SK-N-SH treated with all-trans-retinoic acid at 6 μM for 48 hours (cell line): ENCODE measurements at regions not wholly inside any gene's neighbourhood (a gene's known extent, or its start where the extent isn't known, plus 50 kb on each side); places are given as distances from the start of the nearest gene placed in this dataset.

Experiments used
- ATAC-seq: fragments of 200-7000 bp; cut with Tn5 transposase; 3 replicates; pipeline ENCODE4 v1.9.1; 2020; ENCODE audit warnings: mild to moderate bottlenecking, moderate library complexity
- BACH2 ChIP-seq: fragments of 250-450 bp; sonication (Bioruptor Pico); IDR thresholded peaks from 2 replicates; pipeline ENCODE4 v1.9.0; 2021; ENCODE audit warnings: mild to moderate bottlenecking, borderline replicate concordance
- CREB5 ChIP-seq: fragments of 250-450 bp; sonication (Bioruptor Pico); IDR thresholded peaks from 2 replicates; pipeline ENCODE4 v1.5.1; 2020; ENCODE audit warnings: low read depth, mild to moderate bottlenecking, moderate library complexity
- CSDC2 ChIP-seq: fragments of 250-450 bp; sonication (Bioruptor Pico); IDR thresholded peaks from 2 replicates; pipeline ENCODE4 v1.5.0; 2020; ENCODE audit warnings: mild to moderate bottlenecking, moderate library complexity
- CSRNP3 ChIP-seq: fragments of 250-450 bp; sonication (Bioruptor Pico); IDR thresholded peaks from 2 replicates; pipeline ENCODE4 v1.5.1; 2021; ENCODE audit warnings: mild to moderate bottlenecking, moderate library complexity
- ESRRG ChIP-seq: fragments of 250-450 bp; sonication (Bioruptor Pico); IDR thresholded peaks from 2 replicates; pipeline ENCODE4 v1.6.1; 2021; ENCODE audit warnings: mild to moderate bottlenecking
- GLIS3 ChIP-seq: fragments of 250-450 bp; sonication (Bioruptor Pico); IDR thresholded peaks from 2 replicates; pipeline ENCODE4 v1.5.0; 2020; ENCODE audit warnings: mild to moderate bottlenecking, moderate library complexity
- ISL1 ChIP-seq: fragments of 250-450 bp; sonication (Bioruptor Pico); IDR thresholded peaks from 2 replicates; pipeline ENCODE4 v2.1.2; 2022; ENCODE audit warnings: mild to moderate bottlenecking, moderate library complexity
- OSR1 ChIP-seq: fragments of 250-450 bp; sonication (Bioruptor Pico); IDR thresholded peaks from 2 replicates; pipeline ENCODE4 v1.8.0; 2022; ENCODE audit warnings: moderate library complexity, mild to moderate bottlenecking, inconsistent platforms
- PATZ1 ChIP-seq: fragments of 250-450 bp; sonication (Bioruptor Pico); IDR thresholded peaks from 2 replicates; pipeline ENCODE4 v1.8.0; 2020; ENCODE audit warnings: mild to moderate bottlenecking, moderate library complexity, borderline replicate concordance
- POU6F1 ChIP-seq: fragments of 250-450 bp; sonication (Bioruptor Pico); IDR thresholded peaks from 2 replicates; pipeline ENCODE4 v1.8.0; 2021; ENCODE audit warnings: low read depth, mild to moderate bottlenecking, moderate library complexity, borderline replicate concordance
- PPARA ChIP-seq: fragments of 250-450 bp; sonication (Bioruptor Pico); IDR thresholded peaks from 2 replicates; pipeline ENCODE4 v1.5.0; 2020; ENCODE audit warnings: mild to moderate bottlenecking, borderline replicate concordance
- RARB ChIP-seq: fragments of 250-450 bp; sonication (Bioruptor Pico); IDR thresholded peaks from 2 replicates; pipeline ENCODE4 v1.8.0; 2021; ENCODE audit warnings: mild to moderate bottlenecking, moderate library complexity
- SNAI2 ChIP-seq: fragments of 250-450 bp; sonication (Bioruptor Pico); IDR thresholded peaks from 2 replicates; pipeline ENCODE4 v1.5.0; 2020; ENCODE audit warnings: mild to moderate bottlenecking, moderate library complexity
- TCF4 ChIP-seq: fragments of 250-450 bp; sonication (Bioruptor Pico); IDR thresholded peaks from 2 replicates; pipeline ENCODE4 v1.8.0; 2021; ENCODE audit warnings: mild to moderate bottlenecking, moderate library complexity, borderline replicate concordance
- TOX ChIP-seq: fragments of 250-450 bp; sonication (Bioruptor Pico); IDR thresholded peaks from 2 replicates; pipeline ENCODE4 v1.8.0; 2021; ENCODE audit warnings: mild to moderate bottlenecking, moderate library complexity, borderline replicate concordance
- TSHZ2 ChIP-seq: fragments of 250-450 bp; sonication (Bioruptor Pico); IDR thresholded peaks from 2 replicates; pipeline ENCODE4 v1.5.0; 2020; ENCODE audit warnings: mild to moderate bottlenecking, moderate library complexity
- ZC3H10 ChIP-seq: fragments of 250-450 bp; sonication (Bioruptor Pico); IDR thresholded peaks from 2 replicates; pipeline ENCODE4 v1.5.1; 2021; ENCODE audit warnings: mild to moderate bottlenecking, moderate library complexity
- ZFP3 ChIP-seq: fragments of 250-450 bp; sonication (Bioruptor Pico); IDR thresholded peaks from 2 replicates; pipeline ENCODE4 v1.5.0; 2020; ENCODE audit warnings: mild to moderate bottlenecking, moderate library complexity
- ZNF565 ChIP-seq: fragments of 450-650 bp; formaldehyde crosslinking; conservative IDR thresholded peaks from 2 replicates; pipeline ENCODE4 v1.5.0; 2020; ENCODE audit warnings: low read depth, mild to moderate bottlenecking, moderate library complexity
- ZNF8 ChIP-seq: fragments of 450-650 bp; formaldehyde crosslinking; IDR thresholded peaks from 2 replicates; pipeline ENCODE4 v1.5.0; 2020; ENCODE audit warnings: mild to moderate bottlenecking, moderate library complexity

GRCh38 chr5:66241136-66241825, 97.2 kb downstream of the SREK1 start:
- no peak for TF ChIP-seq ESRRG
- TF ChIP-seq ZNF8: no peak
- TF ChIP-seq ZC3H10 (CRISPR knock-in tag): no peak
- no peak for TF ChIP-seq SNAI2
- TF ChIP-seq PPARA (CRISPR knock-in tag): no peak
- no peak for TF ChIP-seq OSR1 (CRISPR knock-in tag)
- no peak for TF ChIP-seq BACH2 (CRISPR knock-in tag)
- TF ChIP-seq TSHZ2 (CRISPR knock-in tag): no peak
- TF ChIP-seq GLIS3: no peak
- no peak for TF ChIP-seq CSDC2 (CRISPR knock-in tag)
- TF ChIP-seq ZNF565: no peak
- no peak for TF ChIP-seq POU6F1 (CRISPR knock-in tag)
- TF ChIP-seq ZFP3: no peak
- TF ChIP-seq PATZ1 (CRISPR knock-in tag): no peak
- ATAC-seq: no peak

GRCh38 chr5:66242050-66242715, 98.1 kb downstream of the SREK1 start:
- no peak for ATAC-seq
- TF ChIP-seq CSRNP3 (CRISPR knock-in tag): no peak
- TF ChIP-seq ISL1 (CRISPR knock-in tag): no peak
- TF ChIP-seq TSHZ2 (CRISPR knock-in tag): no peak
- TF ChIP-seq PATZ1 (CRISPR knock-in tag): no peak
- no peak for TF ChIP-seq CREB5 (CRISPR knock-in tag)
- TF ChIP-seq TCF4 (CRISPR knock-in tag): no peak
- TF ChIP-seq PPARA (CRISPR knock-in tag): no peak
- no peak for TF ChIP-seq ZNF8
- TF ChIP-seq ZFP3: no peak
- TF ChIP-seq RARB: no peak
- TF ChIP-seq GLIS3: no peak
- no peak for TF ChIP-seq CSDC2 (CRISPR knock-in tag)
- TF ChIP-seq TOX (CRISPR knock-in tag): no peak
- TF ChIP-seq ZNF565: no peak
